ENCODE measurements at regions not wholly inside any gene's neighbourhood (a gene's known extent, or its start where the extent isn't known, plus 50 kb on each side); places are given as distances from the start of the nearest gene placed in this dataset.
A peak's percentile ranks its signal among the peaks of the same experiment; 100 is the strongest.

DNA sequence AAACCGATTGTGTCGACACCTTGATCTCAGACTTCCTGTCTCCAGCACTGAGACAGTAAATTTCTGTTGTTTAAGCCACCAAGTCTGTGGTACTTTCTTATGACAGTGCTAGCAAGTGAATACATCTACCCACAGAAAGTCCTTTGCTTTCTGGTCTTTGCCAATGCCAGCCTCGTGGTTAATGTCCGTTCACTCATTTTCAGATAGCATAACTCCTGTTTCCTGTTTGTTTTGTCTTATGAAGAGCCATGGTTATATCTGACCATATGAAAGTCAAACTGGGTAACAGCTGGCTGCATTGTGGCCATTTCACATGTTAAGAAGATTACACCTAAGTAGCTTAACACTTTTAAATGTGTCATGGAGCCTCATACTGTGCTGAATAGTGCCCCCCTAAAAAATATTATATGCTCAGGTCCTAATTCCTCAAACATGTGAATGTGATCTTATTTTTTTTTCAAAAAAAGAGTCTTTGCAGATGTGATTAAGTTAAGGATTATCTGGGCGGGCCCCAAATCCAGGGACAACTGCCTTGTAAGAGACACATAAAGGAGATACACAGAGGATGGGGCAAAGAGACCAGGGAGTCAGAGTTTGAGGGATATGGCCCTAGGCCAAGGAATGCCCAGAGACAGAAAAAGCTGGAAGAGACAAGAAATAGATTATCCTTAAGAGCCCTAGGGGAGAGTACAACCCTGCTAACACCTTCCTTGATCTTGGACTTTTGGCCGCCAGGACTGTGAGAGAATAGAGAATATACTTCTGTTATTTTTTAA lies 118.0 kb downstream of the KCNE4 start:
- Histone ChIP-seq H3K79me2 (ENCODE audit: insufficient read depth, low read length) (no peaks in the 10 kb centered on the region), H3K9ac (ENCODE audit: extremely low read depth, insufficient read length, low read length) (no peak overlapping the region), H2AK5ac (ENCODE audit: insufficient read length, low read length) (no peak overlapping the region), H3K4me2 (ENCODE audit: insufficient read depth, insufficient read length, low read length) (no peak overlapping the region), H2BK20ac (ENCODE audit: low read depth, low read length, poor library complexity, severe bottlenecking) (no peak overlapping the region), H3K56ac (ENCODE audit: insufficient read length, low read depth, low read length) (no peak overlapping the region), H2BK15ac (ENCODE audit: low read depth, low read length) (no peak overlapping the region), H2AFZ (ENCODE audit: low read length) (no peak overlapping the region), H2BK120ac (ENCODE audit: low read depth, low read length, poor library complexity, severe bottlenecking) (no peak overlapping the region), H3K9me3 (ENCODE audit: control insufficient read depth, low read depth, low read length) (no peaks in the 10 kb centered on the region), H3K4me1 (ENCODE audit: insufficient read depth, low read length) (no peaks in the 10 kb centered on the region), H3K27ac (ENCODE audit: insufficient read length, low read depth, low read length) (no peak overlapping the region), H3K18ac (ENCODE audit: insufficient read length, low read depth, low read length) (no peak overlapping the region), H2BK12ac (ENCODE audit: insufficient read length, low read depth, low read length) (no peak overlapping the region), H4K5ac (ENCODE audit: insufficient read length, low read depth, low read length) (no peak overlapping the region), H4K91ac (ENCODE audit: insufficient read length, low read depth, low read length) (no peak overlapping the region), H3K23ac (ENCODE audit: insufficient read length, low read depth, low read length) (no peak overlapping the region), H3K23me2 (ENCODE audit: insufficient read length, low read depth, low read length, poor library complexity, severe bottlenecking) (no peaks in the 10 kb centered on the region), H3K14ac (ENCODE audit: insufficient read depth, low read length) (no peak overlapping the region), H4K20me1 (ENCODE audit: control insufficient read depth, insufficient read depth, insufficient read length) (no peaks in the 10 kb centered on the region), H3K4ac (ENCODE audit: low read depth, low read length) (no peak overlapping the region), H3K27me3 (ENCODE audit: insufficient read depth, low read length) (no peaks in the 10 kb centered on the region), H4K8ac (replicated peaks; ENCODE audit: insufficient read length, low read depth, low read length) (no peak overlapping the region), H3K79me1 (ENCODE audit: insufficient read depth, low read depth, low read length, poor library complexity, severe bottlenecking) (no peaks in the 10 kb centered on the region), H3T11ph (ENCODE audit: low read length) (no peak overlapping the region), H2BK5ac (ENCODE audit: insufficient read length, low read length) (peak overlapping the region; percentile 53)
- Mint-ChIP-seq H3K9me3 (peaks cover 3 to 4% of the 10 kb centered on the region in 2 experiments; a peak in 2 of 5 replicates), H3K27ac (no peak overlapping the region; a peak in 2 of 7 replicates), H3K4me3 (no peak overlapping the region), H3K4me1 (peaks cover 7% of the 10 kb centered on the region in 2 experiments; a peak in 3 of 4 replicates), H3K27me3 (ENCODE audit: low read depth) (no peaks in the 10 kb centered on the region; the same call in 1 of the 2 replicates), H3K36me3 (ENCODE audit: insufficient read depth in 1 of 3, low read depth in 3 of 3) (no peaks in the 10 kb centered on the region; a peak in 1 of 7 replicates)
- TF ChIP-seq, protein P1, sequence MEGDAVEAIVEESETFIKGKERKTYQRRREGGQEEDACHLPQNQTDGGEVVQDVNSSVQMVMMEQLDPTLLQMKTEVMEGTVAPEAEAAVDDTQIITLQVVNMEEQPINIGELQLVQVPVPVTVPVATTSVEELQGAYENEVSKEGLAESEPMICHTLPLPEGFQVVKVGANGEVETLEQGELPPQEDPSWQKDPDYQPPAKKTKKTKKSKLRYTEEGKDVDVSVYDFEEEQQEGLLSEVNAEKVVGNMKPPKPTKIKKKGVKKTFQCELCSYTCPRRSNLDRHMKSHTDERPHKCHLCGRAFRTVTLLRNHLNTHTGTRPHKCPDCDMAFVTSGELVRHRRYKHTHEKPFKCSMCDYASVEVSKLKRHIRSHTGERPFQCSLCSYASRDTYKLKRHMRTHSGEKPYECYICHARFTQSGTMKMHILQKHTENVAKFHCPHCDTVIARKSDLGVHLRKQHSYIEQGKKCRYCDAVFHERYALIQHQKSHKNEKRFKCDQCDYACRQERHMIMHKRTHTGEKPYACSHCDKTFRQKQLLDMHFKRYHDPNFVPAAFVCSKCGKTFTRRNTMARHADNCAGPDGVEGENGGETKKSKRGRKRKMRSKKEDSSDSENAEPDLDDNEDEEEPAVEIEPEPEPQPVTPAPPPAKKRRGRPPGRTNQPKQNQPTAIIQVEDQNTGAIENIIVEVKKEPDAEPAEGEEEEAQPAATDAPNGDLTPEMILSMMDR (conservative IDR thresholded peaks at IDR 0.05) = no peak
- WGBS (ENCODE audit: extremely low coverage, insufficient read length, low lambda C conversion rate) = no CpG with 5 or more reads among the region's 6 CpGs
- DNase-seq = no peak

All from H9 (cell line).